ENCODE measurements at regions not wholly inside any gene's neighbourhood (a gene's known extent, or its start where the extent isn't known, plus 50 kb on each side); places are given as distances from the start of the nearest gene placed in this dataset.

DNA sequence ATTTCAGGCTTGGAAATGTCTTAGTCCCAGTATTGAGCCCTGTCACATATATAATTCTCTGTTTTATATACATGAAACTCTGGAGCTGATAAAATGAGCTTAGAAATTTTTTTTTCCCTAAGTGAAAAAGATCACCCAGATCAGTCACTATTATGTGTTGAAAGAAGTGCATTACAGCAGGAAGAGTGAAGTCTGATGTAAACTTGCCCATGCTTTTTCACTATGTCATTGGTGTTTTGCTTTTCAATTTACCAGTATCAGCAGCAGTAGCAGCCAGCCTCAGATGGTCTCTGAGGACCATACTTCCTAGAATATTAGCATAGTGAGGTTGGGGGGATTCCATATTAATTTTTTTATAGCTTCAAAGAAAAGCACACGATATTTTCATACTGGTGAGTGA is 255.6 kb upstream of the KCNH8 start:
- TF ChIP-seq EZH2 (IDR thresholded peaks at IDR 0.05; ENCODE audit: borderline replicate concordance, low read depth, low read length, severe bottlenecking), result no peak
- TF ChIP-seq, protein P1, sequence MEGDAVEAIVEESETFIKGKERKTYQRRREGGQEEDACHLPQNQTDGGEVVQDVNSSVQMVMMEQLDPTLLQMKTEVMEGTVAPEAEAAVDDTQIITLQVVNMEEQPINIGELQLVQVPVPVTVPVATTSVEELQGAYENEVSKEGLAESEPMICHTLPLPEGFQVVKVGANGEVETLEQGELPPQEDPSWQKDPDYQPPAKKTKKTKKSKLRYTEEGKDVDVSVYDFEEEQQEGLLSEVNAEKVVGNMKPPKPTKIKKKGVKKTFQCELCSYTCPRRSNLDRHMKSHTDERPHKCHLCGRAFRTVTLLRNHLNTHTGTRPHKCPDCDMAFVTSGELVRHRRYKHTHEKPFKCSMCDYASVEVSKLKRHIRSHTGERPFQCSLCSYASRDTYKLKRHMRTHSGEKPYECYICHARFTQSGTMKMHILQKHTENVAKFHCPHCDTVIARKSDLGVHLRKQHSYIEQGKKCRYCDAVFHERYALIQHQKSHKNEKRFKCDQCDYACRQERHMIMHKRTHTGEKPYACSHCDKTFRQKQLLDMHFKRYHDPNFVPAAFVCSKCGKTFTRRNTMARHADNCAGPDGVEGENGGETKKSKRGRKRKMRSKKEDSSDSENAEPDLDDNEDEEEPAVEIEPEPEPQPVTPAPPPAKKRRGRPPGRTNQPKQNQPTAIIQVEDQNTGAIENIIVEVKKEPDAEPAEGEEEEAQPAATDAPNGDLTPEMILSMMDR (IDR thresholded peaks at IDR 0.05; ENCODE audit: borderline replicate concordance, extremely low read depth, low read length, poor library complexity, severe bottlenecking), result no peak

All from DND-41 (cell line).